DMS79 (cell line): ENCODE measurements at regions not wholly inside any gene's neighbourhood (a gene's known extent, or its start where the extent isn't known, plus 50 kb on each side); places are given as distances from the start of the nearest gene placed in this dataset.
A peak's percentile ranks its signal among the peaks of the same experiment; 100 is the strongest.

Experiments
- DNase-seq: peaks from one replicate; lab custom pipeline; 2025; lab: John Stamatoyannopoulos, UW

DNA sequence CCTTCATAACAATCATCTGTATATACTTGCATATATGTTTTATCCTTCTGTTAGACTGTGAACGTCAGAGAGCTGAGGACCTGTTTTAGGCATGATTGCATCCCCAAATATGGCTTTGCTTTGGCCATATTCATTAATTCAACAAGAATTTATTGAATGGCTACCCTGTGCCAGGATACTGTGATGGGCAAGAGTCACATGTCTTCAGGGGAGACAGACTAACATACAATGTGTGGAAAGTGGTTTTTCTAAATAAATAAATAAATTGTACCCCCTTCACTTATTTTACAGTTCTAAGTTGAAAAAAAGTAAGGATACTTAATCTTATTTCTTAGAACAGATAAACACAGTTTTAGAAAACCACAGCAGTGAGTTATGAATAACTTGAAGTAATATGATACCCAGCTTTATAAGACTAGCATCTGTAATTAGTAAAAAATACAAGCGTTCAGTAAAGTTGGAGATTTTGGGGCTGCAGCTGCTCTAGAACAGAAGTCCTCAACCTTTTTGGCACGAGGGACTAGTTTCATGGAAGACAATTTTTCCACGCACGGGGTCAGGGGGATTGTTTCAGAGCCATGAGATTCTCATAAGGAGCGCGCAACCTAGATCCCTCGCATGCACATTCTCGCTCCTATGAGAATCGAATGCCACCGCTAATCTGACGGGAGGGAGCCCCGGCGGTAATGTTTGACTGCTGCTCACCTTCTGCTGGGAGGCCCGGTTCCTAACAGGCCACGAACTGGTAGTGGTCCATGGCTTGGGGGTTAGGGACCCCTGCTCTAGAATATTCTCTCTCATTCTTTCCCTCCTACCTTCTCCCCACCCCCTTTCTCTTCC is 89.4 kb upstream of the MTPN start:
- no peak for DNase-seq

DNA sequence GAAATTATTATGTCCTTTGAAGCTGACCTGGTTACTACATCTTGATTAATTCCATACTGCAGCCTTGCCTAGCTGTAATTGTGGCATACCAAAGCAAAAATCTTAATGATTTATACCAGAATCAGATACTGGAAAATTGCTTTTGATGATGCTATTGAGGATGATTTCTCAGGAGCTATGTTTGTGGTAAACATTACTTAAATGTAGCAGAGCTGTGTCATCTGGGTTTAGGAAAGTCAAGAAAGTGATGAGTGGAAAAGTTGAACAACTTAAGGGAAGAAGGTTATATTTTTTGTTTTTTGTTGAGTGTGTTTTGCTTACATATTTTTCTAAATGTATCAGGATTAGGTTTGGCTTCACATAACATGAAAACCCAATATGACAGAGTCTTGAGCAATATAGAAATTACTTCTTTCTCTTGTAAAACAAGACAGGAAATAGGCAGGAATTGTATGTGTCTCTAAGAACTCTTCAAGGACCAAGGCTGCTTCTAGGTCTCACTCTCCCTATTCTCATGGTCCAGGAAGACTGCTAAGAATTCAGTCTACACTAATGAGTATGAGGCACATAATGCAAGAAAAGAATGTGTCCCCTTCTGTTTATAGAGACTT is 87.6 kb upstream of the MTPN start:
- no peak for DNase-seq

DNA sequence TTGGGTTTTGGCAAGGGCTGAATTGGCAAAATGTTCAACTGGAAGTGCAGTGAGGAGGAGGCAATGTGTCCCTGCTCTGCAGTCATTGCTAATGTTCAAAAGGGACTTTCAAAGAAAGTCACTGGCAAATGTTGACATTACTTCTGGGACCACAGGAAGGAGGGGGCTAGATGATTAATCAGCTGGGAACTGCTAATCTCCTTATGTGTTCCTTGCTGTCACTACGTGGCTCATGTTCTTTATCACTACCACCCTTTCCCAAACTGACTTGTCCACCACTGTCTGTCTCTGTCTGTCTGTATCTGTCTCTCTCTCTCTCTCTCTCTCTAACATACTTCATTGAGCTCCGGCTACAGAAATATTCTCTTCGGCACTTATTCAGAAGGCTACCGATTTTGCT is 86.9 kb upstream of the MTPN start:
- DNase-seq, result no peak

DNA sequence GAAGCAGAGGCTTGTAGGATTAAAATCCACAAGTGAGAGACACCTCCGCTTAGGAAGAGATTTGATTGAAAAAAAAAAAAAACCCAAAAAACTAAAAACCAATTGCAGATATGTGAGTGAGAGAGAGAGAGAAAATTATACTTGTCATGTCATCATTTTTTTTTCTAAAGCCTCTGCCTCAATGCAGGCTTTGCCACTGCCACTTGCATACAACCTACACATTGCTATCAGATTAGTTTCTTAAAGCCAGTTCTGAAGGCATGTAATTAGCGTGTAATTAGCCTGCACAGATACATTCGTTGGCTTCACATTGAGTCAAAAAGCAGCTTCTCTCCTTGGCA is 86.1 kb upstream of the MTPN start:
- no peak for DNase-seq

DNA sequence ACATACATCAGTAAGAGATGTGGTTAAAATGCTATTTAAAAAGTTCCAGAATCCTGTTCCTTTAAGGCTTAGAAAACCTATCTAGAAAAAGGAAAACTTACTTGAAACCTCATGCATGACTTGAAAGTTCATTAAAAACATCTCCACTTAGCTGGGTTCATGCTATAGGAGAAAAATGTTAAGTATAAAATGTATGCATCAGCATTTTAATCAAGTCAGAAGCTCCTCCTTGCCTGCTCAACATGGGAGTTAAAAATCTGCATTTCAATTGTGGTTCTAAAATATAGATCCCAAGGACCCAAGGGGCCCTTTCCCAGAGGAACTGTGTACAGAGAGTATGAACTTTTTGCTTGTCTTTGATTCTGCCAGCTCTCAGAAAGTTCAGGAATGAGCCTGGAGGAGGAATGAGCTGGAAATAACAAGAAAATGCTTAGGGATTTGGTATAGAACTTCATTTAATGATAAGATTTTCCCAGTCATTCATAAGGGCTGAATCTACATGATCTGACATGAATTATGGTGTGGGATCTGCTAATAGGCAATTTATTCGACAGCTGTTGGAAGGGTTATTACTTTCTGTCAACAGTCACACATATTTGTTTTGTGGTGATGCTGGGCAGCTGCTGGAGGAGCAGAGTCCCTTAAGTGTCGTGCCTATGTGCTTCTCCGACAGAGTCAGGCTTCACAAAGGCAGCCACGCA is 85.6 kb upstream of the MTPN start:
- peak; percentile 64 for DNase-seq

DNA sequence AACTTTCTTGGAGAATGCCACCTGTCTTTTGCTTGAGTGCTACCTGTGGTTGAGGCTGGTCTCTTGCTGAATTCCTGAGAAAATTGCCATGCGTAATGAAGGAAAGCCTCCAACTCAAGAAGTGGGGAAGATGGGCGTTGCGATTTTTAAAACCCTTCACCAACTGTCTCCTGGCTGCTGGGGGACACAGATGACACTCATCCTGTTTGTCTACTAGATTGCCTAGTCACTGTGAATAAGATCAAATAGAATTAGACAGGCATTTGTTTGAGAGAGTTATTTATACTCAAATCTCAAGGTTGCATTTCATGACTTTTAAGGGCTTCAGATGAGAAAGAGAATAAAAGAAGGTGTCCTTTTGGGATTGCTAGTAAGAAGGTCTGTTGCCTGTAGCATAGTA is 84.3 kb upstream of the MTPN start:
- DNase-seq, result no peak

DNA sequence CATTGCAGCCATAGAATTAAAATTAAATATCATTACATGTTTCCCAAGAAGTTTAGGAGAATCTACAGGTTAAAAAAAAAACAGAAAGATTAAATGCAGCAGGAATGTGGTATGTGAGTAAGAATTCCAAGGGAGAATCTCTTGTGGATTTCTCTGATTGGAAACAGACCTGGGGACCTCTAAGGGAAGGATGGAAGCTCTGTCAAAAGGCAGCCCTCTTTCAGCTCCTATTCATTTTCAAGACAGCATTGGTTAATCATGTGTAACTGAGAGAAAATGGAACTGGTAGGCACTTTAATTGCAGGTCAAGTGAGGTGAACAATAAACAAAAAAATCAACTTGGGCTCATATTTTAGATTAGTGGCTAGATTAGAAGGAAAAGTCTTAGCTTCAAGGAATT is 81.4 kb upstream of the MTPN start:
- peak; percentile 39 for DNase-seq

DNA sequence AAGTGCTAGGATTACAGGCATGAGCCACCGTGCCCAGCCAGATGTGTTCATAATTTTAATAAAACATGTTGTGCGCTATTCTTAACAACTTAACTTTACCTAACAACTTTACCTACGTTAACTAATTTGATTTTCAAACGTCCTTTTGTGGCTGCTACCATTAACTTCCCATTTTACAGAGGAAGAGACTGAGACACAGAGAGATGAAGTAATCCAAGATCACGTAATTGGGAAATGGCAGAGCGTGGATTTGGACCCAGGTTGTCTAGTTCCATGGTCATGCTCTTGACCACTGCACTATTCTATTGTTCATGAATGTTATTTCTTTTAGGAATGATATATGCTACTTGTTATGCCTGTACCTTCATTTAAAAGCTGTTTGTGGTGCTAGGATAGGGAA is 80.3 kb upstream of the MTPN start:
- no peak for DNase-seq

DNA sequence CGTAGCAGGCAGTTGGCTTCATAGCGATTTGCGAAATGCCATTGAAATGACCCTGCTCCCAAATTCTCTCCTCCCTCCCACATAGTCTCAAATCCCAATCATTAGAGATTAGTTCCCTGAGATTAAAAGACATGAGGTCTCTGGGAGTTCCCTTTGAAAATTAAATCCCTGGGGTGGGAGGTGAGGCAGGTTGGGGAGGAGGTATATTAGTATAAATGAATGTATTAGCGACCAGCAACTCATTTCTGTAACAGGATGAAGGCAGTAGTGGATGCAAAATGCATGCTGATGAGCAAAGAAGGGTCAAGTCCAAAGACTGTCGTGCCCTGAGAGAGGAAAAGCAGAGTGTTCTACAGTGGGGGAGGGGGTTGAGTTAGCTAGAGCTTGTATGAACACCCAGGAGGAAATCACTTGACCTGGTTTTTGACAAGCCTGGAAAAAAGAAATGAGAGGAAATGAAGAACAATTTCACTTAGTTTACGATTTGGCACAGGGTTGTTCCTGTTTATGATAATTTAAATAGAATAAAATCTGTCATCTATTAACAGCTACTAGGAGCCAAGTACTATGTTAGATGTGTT is 79.6 kb upstream of the MTPN start:
- no peak for DNase-seq

DNA sequence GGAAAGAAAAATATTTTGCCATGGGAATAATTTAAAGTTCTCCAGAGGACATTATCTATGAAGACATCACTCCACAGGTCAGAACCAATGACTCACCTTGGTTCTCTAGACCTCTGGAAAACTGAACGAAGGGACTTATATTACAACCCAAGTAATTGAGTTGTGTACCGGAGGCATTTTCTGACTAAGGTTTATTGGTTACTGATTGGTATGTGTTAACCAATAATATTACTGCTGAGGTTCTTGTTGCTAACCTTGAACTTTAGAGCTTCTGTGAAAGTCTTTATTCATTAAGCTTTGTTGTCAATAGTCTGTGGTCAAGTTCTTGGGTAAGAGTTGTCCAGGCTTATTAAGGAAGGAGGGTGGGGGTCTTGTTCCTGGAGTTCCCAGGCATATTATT is 78.1 kb upstream of the MTPN start:
- no peak for DNase-seq

DNA sequence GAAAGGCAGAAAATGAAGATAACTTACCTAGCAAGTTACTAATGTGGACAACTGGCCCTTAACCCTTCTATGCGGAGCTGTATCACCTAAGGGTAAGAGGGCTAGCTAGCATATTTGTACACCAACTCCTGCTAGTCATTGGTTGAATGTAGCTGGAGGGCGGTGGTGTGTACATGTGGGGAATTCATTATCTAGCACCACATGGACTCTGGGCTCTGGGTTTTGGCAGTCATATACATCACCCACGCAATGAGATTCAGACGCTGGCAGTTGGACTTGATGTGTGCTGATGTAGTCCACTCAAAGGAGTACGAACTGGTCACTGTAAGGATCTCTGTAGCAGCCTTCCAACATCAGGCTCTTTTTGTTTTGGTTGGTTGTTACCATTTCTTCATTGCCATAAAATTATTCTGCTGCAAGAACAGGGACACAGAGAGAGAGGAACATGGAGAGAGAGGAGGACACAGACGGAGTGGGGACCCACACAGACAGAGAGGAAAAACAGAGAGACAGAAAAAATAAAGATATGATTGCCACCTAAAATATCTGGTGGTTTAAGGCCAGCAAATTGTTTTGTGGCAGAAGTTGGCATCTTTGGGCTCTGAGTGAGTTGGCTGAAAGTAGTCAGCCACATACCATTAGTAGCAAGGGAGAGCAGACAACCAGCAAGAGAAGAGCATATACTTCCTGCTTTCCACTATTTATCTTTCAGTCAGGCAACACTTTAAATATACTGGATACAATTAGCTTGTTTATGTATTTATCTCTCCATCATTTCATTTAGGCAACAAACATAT is 76.7 kb upstream of the MTPN start:
- DNase-seq, result no peak

DNA sequence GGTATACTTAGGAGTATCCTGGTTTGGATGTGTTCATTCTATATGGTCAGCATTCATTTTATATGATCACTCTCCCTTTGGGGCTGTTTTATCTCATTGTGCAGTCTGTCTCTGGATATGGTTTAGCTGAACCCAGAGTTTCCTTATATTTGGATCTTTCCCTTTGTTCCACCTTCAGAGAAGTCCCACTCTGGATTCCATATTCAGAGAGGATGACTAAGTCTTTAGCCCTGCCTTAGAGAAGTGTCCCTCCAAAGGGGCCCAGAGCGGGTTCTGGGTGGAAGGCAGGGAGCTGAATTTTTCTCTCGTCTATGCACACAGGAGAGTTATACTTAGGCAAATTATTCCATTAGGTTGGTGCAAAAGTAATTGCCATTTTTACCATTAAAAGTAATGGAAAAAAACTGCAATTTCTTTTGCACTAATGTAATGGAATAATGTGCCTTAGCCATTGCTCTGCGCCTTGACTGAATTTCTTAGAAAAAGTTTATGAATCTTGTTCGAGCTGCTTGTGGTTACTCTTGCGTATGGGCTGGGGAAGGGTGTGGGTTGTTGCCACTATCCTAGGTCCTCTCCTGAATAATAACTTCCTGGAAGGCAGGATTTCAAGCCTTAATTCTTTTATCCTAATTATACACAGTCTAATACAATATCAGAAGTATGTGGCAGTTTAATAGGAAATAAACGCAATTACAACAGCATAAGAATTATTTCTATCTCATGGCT is 74.2 kb upstream of the MTPN start:
- DNase-seq, result no peak

DNA sequence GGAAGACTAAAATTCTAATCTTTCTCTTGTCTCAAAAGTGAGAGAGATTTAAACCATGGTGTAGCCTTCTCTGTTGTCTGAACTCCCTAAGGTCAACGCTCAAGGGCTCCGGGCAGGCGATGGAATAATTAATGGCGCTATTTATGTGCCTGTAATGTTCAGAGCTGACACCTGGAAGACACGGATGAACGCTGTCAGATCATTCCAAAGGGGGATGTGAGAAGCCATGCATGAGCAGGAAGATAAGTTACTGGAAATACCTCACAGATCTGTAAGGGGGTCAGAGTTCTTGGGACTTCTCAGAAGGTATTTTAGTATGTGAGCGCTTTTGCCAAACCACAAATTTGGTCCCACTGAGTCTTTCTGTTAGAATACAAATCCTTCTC is 73.3 kb upstream of the MTPN start:
- no peak for DNase-seq

DNA sequence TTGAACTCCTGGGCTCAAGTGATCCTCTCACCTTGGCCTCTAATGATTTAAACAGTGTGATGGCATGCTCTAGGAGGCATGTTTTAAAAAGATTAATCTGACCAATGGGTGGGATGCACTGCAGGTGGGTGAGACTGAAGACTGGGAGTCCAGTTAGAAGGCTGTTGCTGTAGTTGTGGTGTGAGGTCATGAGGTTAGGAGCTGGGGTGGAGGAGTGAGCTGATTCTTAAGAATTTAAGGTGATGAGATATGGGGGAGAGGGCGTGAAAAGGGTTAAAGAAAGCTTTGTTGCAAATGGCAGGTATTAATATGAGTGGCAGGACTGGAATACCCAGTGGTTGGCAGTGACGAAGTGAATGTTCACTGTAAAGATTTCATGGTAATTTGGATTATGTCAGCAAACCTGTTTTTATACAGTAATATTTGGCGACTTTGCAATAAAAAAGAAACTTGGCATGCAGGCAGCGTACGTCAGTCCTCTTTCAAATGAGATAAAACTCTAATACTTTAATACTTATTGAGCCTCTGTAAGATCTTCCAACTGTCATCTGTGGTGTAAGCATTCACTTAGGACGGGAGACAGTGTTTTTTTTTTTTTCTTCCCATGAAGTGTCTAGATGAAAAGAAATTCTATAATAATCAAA is 72.8 kb upstream of the MTPN start:
- no peak for DNase-seq

DNA sequence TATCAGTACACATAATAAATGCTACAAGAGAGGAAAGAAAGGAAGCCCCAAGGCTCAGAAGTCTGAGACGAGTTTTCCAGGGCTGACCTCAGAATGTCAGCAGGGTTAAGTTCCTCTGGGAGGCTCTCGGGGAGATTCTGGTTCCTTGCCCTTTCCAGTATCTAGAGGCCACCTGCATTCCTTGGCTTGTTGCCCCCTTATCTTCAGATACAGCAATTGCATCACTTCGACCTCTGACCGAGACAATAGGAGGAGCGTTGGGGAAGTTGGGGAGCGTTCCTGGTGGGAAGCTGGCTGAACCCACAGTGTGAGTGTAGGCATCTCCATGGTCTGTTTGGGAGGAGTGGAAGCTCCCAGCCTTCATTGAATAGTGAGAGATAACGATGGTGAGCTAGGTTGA is 72.0 kb upstream of the MTPN start:
- DNase-seq, result no peak

DNA sequence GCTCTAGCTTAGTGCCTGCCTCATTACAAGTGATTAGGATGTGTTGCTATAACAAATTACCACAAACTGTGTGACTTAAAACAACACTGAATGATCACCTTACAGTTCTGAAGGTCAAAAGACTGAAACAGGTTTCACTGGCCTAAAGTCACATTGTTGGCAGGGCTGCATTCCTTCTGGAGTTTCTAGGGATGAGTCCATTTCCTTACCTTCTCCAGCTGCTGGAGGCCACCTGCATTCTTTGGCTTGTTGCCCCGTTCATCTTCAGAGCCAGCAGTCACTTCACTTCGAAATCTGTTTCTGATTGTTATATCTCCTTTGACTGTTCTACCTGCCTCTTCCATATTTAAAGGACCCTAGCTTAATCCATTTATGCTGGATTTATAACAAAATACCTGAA is 69.4 kb upstream of the MTPN start:
- DNase-seq, result no peak

DNA sequence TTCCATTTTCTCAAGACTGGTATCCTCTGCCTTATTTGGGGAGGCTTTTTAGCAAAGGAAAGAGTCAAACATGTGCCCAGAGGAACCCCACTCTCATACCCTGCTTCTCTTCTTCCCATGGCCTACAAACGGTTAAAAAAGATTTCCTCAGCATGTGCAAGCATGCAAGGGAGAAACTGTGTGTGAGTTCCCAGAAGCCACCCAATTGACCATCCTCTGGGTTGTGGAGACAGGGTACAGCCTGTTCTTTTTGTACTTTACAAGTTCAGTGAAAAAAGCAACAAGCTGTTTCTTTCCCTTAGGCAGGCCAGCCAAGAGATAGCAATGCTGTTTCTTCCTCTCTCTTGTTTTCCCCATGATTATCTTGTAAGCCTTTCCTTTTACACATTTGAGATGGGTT is 68.8 kb upstream of the MTPN start:
- no peak for DNase-seq

DNA sequence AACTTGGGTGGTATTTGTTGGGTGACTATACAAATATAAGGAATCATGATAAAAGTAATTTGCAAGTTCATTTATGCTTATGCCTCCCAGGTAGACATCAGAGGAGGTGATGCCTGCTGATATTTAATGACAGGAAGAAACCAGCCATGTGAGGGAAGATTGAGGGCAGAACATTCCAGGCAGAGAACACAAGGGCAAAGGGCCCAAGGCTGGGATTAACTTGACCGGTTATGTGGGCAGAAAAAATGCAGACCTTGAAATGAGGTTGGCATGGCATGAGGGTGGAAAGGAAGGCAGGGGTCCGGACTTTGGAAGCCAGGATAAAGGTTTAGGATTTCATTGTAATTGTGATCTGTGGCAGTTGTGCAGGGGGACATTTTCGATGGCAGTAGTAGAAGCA is 68.0 kb upstream of the MTPN start:
- no peak for DNase-seq

DNA sequence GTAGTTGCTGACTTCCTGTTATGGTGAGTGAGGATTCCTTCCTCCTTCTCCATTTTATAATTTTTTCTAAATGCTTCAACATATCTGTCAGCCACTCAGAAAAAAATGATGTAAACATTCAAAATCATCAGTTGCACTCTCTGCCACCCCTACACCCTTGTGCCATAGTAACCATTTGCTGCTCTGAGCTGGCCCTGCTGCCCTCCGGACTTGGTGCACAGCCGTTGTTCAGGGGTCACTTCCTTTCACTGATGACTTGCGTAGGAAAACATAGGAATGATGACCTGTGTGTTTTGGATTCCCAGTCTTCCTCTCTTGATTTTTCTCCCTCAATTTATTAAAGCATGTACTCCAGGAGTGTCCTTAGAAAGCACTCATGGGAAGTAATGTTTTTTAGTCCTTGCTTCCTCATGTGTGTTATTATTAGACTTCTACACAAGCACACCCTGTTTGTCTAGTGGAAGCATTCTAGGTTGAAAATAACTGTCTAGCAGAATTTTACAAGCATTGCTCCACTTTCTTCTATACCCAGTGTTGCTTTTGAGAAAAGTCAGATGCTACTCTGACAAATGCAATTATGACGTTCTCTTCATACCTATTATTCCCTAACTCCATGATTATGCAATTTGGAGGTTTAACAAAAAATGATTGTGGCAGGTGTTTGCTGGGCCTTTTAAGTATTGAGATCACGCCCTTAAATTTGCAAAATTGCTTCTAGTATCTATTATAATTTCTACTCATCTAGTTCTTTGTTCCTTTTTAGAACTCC is 62.6 kb upstream of the MTPN start:
- no peak for DNase-seq

DNA sequence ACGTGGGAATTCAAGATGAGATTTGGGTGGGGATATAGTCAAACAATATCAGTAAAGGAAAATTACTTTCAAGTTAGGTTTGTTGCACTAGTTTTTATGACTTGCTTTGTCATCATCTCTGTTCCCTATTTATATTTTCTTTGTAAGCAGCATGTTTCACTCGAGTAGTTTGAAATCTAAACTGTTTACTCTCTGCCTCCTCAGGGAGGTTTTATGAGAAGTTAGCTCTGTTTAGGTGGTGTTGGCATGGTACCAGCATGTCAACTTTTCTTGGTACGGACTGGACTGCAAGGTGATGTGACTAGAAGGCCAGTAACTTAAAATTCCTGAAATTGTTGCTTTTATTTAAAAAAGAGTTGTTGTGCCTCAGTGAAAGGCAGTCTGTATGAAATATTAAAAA is 59.2 kb upstream of the MTPN start:
- no peak for DNase-seq
